SK-N-SH treated with all-trans-retinoic acid at 6 μM for 48 hours (cell line): ENCODE measurements at regions not wholly inside any gene's neighbourhood (a gene's known extent, or its start where the extent isn't known, plus 50 kb on each side); places are given as distances from the start of the nearest gene placed in this dataset.

ENCODE experiments used
- ATAC-seq: fragments of 200-7000 bp; cut with Tn5 transposase; 3 replicates; pipeline ENCODE4 v1.9.1; 2020; ENCODE audit warnings: mild to moderate bottlenecking, moderate library complexity
- ARNTL ChIP-seq: fragments of 450-650 bp; formaldehyde crosslinking; IDR thresholded peaks from 2 replicates; pipeline ENCODE4 v1.5.0; 2020; ENCODE audit warnings: low read depth, mild to moderate bottlenecking, moderate library complexity, borderline replicate concordance
- BACH2 ChIP-seq: fragments of 250-450 bp; sonication (Bioruptor Pico); IDR thresholded peaks from 2 replicates; pipeline ENCODE4 v1.9.0; 2021; ENCODE audit warnings: mild to moderate bottlenecking, borderline replicate concordance
- CREB5 ChIP-seq: fragments of 250-450 bp; sonication (Bioruptor Pico); IDR thresholded peaks from 2 replicates; pipeline ENCODE4 v1.5.1; 2020; ENCODE audit warnings: low read depth, mild to moderate bottlenecking, moderate library complexity
- CSDC2 ChIP-seq: fragments of 250-450 bp; sonication (Bioruptor Pico); IDR thresholded peaks from 2 replicates; pipeline ENCODE4 v1.5.0; 2020; ENCODE audit warnings: mild to moderate bottlenecking, moderate library complexity
- CSRNP3 ChIP-seq: fragments of 250-450 bp; sonication (Bioruptor Pico); IDR thresholded peaks from 2 replicates; pipeline ENCODE4 v1.5.1; 2021; ENCODE audit warnings: mild to moderate bottlenecking, moderate library complexity
- ESRRG ChIP-seq: fragments of 250-450 bp; sonication (Bioruptor Pico); IDR thresholded peaks from 2 replicates; pipeline ENCODE4 v1.6.1; 2021; ENCODE audit warnings: mild to moderate bottlenecking
- GLIS3 ChIP-seq: fragments of 250-450 bp; sonication (Bioruptor Pico); IDR thresholded peaks from 2 replicates; pipeline ENCODE4 v1.5.0; 2020; ENCODE audit warnings: mild to moderate bottlenecking, moderate library complexity
- ISL1 ChIP-seq: fragments of 250-450 bp; sonication (Bioruptor Pico); IDR thresholded peaks from 2 replicates; pipeline ENCODE4 v2.1.2; 2022; ENCODE audit warnings: mild to moderate bottlenecking, moderate library complexity
- OSR1 ChIP-seq: fragments of 250-450 bp; sonication (Bioruptor Pico); IDR thresholded peaks from 2 replicates; pipeline ENCODE4 v1.8.0; 2022; ENCODE audit warnings: moderate library complexity, mild to moderate bottlenecking, inconsistent platforms
- PATZ1 ChIP-seq: fragments of 250-450 bp; sonication (Bioruptor Pico); IDR thresholded peaks from 2 replicates; pipeline ENCODE4 v1.8.0; 2020; ENCODE audit warnings: mild to moderate bottlenecking, moderate library complexity, borderline replicate concordance
- POU6F1 ChIP-seq: fragments of 250-450 bp; sonication (Bioruptor Pico); IDR thresholded peaks from 2 replicates; pipeline ENCODE4 v1.8.0; 2021; ENCODE audit warnings: low read depth, mild to moderate bottlenecking, moderate library complexity, borderline replicate concordance
- PPARA ChIP-seq: fragments of 250-450 bp; sonication (Bioruptor Pico); IDR thresholded peaks from 2 replicates; pipeline ENCODE4 v1.5.0; 2020; ENCODE audit warnings: mild to moderate bottlenecking, borderline replicate concordance
- RARB ChIP-seq: fragments of 250-450 bp; sonication (Bioruptor Pico); IDR thresholded peaks from 2 replicates; pipeline ENCODE4 v1.8.0; 2021; ENCODE audit warnings: mild to moderate bottlenecking, moderate library complexity
- SNAI2 ChIP-seq: fragments of 250-450 bp; sonication (Bioruptor Pico); IDR thresholded peaks from 2 replicates; pipeline ENCODE4 v1.5.0; 2020; ENCODE audit warnings: mild to moderate bottlenecking, moderate library complexity
- TCF4 ChIP-seq: fragments of 250-450 bp; sonication (Bioruptor Pico); IDR thresholded peaks from 2 replicates; pipeline ENCODE4 v1.8.0; 2021; ENCODE audit warnings: mild to moderate bottlenecking, moderate library complexity, borderline replicate concordance
- TOX ChIP-seq: fragments of 250-450 bp; sonication (Bioruptor Pico); IDR thresholded peaks from 2 replicates; pipeline ENCODE4 v1.8.0; 2021; ENCODE audit warnings: mild to moderate bottlenecking, moderate library complexity, borderline replicate concordance
- TSHZ2 ChIP-seq: fragments of 250-450 bp; sonication (Bioruptor Pico); IDR thresholded peaks from 2 replicates; pipeline ENCODE4 v1.5.0; 2020; ENCODE audit warnings: mild to moderate bottlenecking, moderate library complexity
- ZC3H10 ChIP-seq: fragments of 250-450 bp; sonication (Bioruptor Pico); IDR thresholded peaks from 2 replicates; pipeline ENCODE4 v1.5.1; 2021; ENCODE audit warnings: mild to moderate bottlenecking, moderate library complexity
- ZFP3 ChIP-seq: fragments of 250-450 bp; sonication (Bioruptor Pico); IDR thresholded peaks from 2 replicates; pipeline ENCODE4 v1.5.0; 2020; ENCODE audit warnings: mild to moderate bottlenecking, moderate library complexity
- ZFP30 ChIP-seq: fragments of 450-650 bp; formaldehyde crosslinking; IDR thresholded peaks from 2 replicates; pipeline ENCODE4 v1.5.0; 2022; ENCODE audit warnings: mild to moderate bottlenecking, moderate library complexity
- ZNF565 ChIP-seq: fragments of 450-650 bp; formaldehyde crosslinking; conservative IDR thresholded peaks from 2 replicates; pipeline ENCODE4 v1.5.0; 2020; ENCODE audit warnings: low read depth, mild to moderate bottlenecking, moderate library complexity
- ZNF8 ChIP-seq: fragments of 450-650 bp; formaldehyde crosslinking; IDR thresholded peaks from 2 replicates; pipeline ENCODE4 v1.5.0; 2020; ENCODE audit warnings: mild to moderate bottlenecking, moderate library complexity

GRCh38 chr5:52449516-52449915, 338.2 kb upstream of the ITGA1 start:
- ATAC-seq, result no peak
- TF ChIP-seq TCF4 (CRISPR knock-in tag) (no peak), BACH2 (no peak)

GRCh38 chr5:52452098-52452497, 335.6 kb upstream of the ITGA1 start:
- ATAC-seq, result no peak
- TF ChIP-seq CSRNP3 (CRISPR knock-in tag), result no peak
- TF ChIP-seq PATZ1 (CRISPR knock-in tag), result no peak
- TF ChIP-seq RARB (CRISPR knock-in tag), result no peak
- no peak for TF ChIP-seq POU6F1 (CRISPR knock-in tag)
- no peak for TF ChIP-seq SNAI2
- no peak for TF ChIP-seq TCF4 (CRISPR knock-in tag)
- TF ChIP-seq BACH2, result no peak
- no peak for TF ChIP-seq ESRRG
- no peak for TF ChIP-seq CSDC2
- no peak for TF ChIP-seq ISL1 (CRISPR knock-in tag)
- TF ChIP-seq ZFP3 (CRISPR knock-in tag), result no peak
- no peak for TF ChIP-seq ARNTL (CRISPR knock-in tag)
- no peak for TF ChIP-seq OSR1 (CRISPR knock-in tag)
- TF ChIP-seq GLIS3 (CRISPR knock-in tag), result no peak
- TF ChIP-seq ZC3H10 (CRISPR knock-in tag), result no peak
- TF ChIP-seq CREB5 (CRISPR knock-in tag), result no peak
- TF ChIP-seq PPARA, result no peak
- no peak for TF ChIP-seq TSHZ2

- no peak for ATAC-seq
- TF ChIP-seq BACH2 (no peak), CSDC2 (no peak), SNAI2 (no peak), ZC3H10 (CRISPR knock-in tag) (no peak), PATZ1 (CRISPR knock-in tag) (no peak), PPARA (no peak), POU6F1 (CRISPR knock-in tag) (no peak), ZFP30 (CRISPR knock-in tag) (no peak), ISL1 (CRISPR knock-in tag) (no peak), ZNF8 (CRISPR knock-in tag) (no peak), ARNTL (CRISPR knock-in tag) (no peak), CSRNP3 (CRISPR knock-in tag) (no peak), ESRRG (no peak), TOX (CRISPR knock-in tag) (no peak), ZFP3 (CRISPR knock-in tag) (no peak), ZNF565 (CRISPR knock-in tag) (no peak), CREB5 (CRISPR knock-in tag) (no peak)
Observed at GRCh38 chr5:52453176-52453575, 334.5 kb upstream of the ITGA1 start.
